ENCODE measurements at regions not wholly inside any gene's neighbourhood (a gene's known extent, or its start where the extent isn't known, plus 50 kb on each side); places are given as distances from the start of the nearest gene placed in this dataset.

DNA sequence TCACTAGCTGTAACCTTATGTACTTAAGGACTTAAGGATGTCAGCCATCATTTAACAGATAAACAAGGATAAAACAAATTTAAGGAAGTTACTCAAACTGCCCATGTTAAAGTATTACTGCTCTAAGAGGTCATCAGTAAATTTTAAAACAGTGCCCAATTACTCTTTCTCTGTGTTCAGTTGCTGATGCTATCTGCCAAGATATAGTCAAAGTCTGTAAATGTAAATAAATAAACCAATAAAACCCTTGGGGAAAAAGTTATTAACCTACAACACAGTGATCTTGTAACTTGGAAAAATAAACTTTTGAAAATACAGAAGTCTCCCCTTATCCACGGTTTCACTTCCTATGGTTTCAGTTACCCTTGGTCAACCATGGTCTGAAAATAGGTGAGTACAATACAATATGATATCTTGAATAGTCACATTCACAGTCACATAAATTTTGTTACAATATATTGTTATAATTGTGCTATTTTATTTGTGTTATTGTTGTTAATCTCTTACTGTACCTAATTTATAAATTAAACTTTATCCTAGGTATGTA lies 501.8 kb downstream of the LMO4 start:
- intact Hi-C loops (cut with DNase I; ENCODE audit: low total_unique reads) (no loop called here), in situ Hi-C loops (cut with MboI; ENCODE audit: low sequenced_read_pairs in 4 of 4) (no loop called here)
- Histone ChIP-seq H3K4me3 (no peak overlapping the region), H3K4me1 (no peaks in the 10 kb centered on the region), H3K36me3 (no peaks in the 10 kb centered on the region), H3K27ac (no peak overlapping the region), H3K27me3 (no peaks in the 10 kb centered on the region), H3K9me3 (no peaks in the 10 kb centered on the region)
- ATAC-seq, result no peak
- TF ChIP-seq POLR2A (IDR thresholded peaks at IDR 0.05), result no peak
- no peak for TF ChIP-seq CTCF (IDR thresholded peaks at IDR 0.05 in 4 of 5, conservative IDR thresholded peaks at IDR 0.05 in 1 of 5)
- DNase-seq, result no peak

GRCh38 chr1:87833166-87833565 lies 504.5 kb downstream of the LMO4 start:
- DNase-seq (no peak), ATAC-seq (no peak)
- no peak for TF ChIP-seq CTCF (IDR thresholded peaks at IDR 0.05 in 4 of 5, conservative IDR thresholded peaks at IDR 0.05 in 1 of 5)
- no peak for TF ChIP-seq POLR2A (IDR thresholded peaks at IDR 0.05)
- intact Hi-C loops (cut with DNase I; ENCODE audit: low total_unique reads), result no loop called here
- no peaks in the 10 kb centered on the region for H3K36me3 ChIP-seq
- H3K27ac ChIP-seq, result no peak overlapping the region
- H3K9me3 ChIP-seq, result no peaks in the 10 kb centered on the region
- no peaks in the 10 kb centered on the region for H3K27me3 ChIP-seq
- no peak overlapping the region for H3K4me3 ChIP-seq
- in situ Hi-C loops (cut with MboI; ENCODE audit: low sequenced_read_pairs in 4 of 4), result no loop called here
- H3K4me1 ChIP-seq, result no peaks in the 10 kb centered on the region

GRCh38 chr1:87834151-87834550 lies 505.5 kb downstream of the LMO4 start:
- Histone ChIP-seq H3K4me3 (no peak overlapping the region), H3K27ac (no peak overlapping the region), H3K36me3 (no peaks in the 10 kb centered on the region), H3K9me3 (no peaks in the 10 kb centered on the region), H3K4me1 (no peaks in the 10 kb centered on the region), H3K27me3 (no peaks in the 10 kb centered on the region)
- ATAC-seq (no peak), DNase-seq (no peak)
- intact Hi-C loops (cut with DNase I; ENCODE audit: low total_unique reads), result no loop called here
- no peak for TF ChIP-seq POLR2A (IDR thresholded peaks at IDR 0.05)
- no peak for TF ChIP-seq CTCF (IDR thresholded peaks at IDR 0.05 in 4 of 5, conservative IDR thresholded peaks at IDR 0.05 in 1 of 5)
- in situ Hi-C loops (cut with MboI; ENCODE audit: low sequenced_read_pairs in 4 of 4), result no loop called here

GRCh38 chr1:87834941-87835340 lies 506.3 kb downstream of the LMO4 start:
- DNase-seq (no peak), ATAC-seq (no peak)
- H3K9me3 ChIP-seq, result no peaks in the 10 kb centered on the region
- no peak overlapping the region for H3K27ac ChIP-seq
- TF ChIP-seq POLR2A (IDR thresholded peaks at IDR 0.05) (no peak), CTCF (IDR thresholded peaks at IDR 0.05 in 4 of 5, conservative IDR thresholded peaks at IDR 0.05 in 1 of 5) (no peak)
- intact Hi-C loops (cut with DNase I; ENCODE audit: low total_unique reads), result no loop called here
- no peaks in the 10 kb centered on the region for H3K36me3 ChIP-seq
- no peaks in the 10 kb centered on the region for H3K4me1 ChIP-seq
- in situ Hi-C loops (cut with MboI; ENCODE audit: low sequenced_read_pairs in 4 of 4), result no loop called here
- no peak overlapping the region for H3K4me3 ChIP-seq
- H3K27me3 ChIP-seq, result no peaks in the 10 kb centered on the region

DNA sequence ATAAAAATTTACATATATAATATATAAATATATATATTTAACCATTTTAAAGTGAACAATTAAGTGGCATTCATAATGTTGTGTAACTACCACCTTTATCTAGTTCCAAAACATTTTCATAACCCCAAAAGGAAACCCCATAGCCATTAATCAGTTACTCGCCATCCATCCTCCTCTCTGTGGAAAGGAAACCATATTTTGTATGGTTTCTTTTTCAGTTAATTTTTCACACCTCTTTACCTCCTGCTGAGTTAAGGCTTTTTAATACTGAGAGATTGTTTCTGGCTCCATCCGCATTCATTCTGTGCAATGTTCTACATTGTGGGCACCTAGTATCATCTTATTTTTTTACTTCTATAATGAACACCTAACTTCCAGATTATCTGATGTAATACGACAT lies 512.1 kb downstream of the LMO4 start:
- Histone ChIP-seq H3K27me3 (no peaks in the 10 kb centered on the region), H3K4me3 (no peak overlapping the region), H3K9me3 (no peaks in the 10 kb centered on the region), H3K4me1 (no peaks in the 10 kb centered on the region), H3K36me3 (no peaks in the 10 kb centered on the region), H3K27ac (no peak overlapping the region)
- in situ Hi-C loops (cut with MboI; ENCODE audit: low sequenced_read_pairs in 4 of 4), result no loop called here
- DNase-seq (no peak), ATAC-seq (no peak)
- intact Hi-C loops (cut with DNase I; ENCODE audit: low total_unique reads), result no loop called here
- TF ChIP-seq POLR2A (IDR thresholded peaks at IDR 0.05) (no peak), CTCF (IDR thresholded peaks at IDR 0.05 in 4 of 5, conservative IDR thresholded peaks at IDR 0.05 in 1 of 5) (no peak)

Measured in gastrocnemius medialis (tissue), 4 donors.